HCT116 (cell line): ENCODE measurements at regions not wholly inside any gene's neighbourhood (a gene's known extent, or its start where the extent isn't known, plus 50 kb on each side); places are given as distances from the start of the nearest gene placed in this dataset.

Experiments
- ATAC-seq: fragments of 200-7000 bp; cut with Tn5 transposase; 2 replicates; pipeline ENCODE4 v1.9.1; 2020; ENCODE audit warnings: mild to moderate bottlenecking, moderate library complexity
- BruUV-seq: library from RNA; stranded (reverse); fragments of 400-500 nt; replicated peaks from 2 replicates; lab custom pipeline; 2021; lab: Mats Ljungman, UMichigan
- CTCF ChIA-PET: fragments of 300-600 bp; sonication (Branson Sonifier 250); formaldehyde crosslinking; loops from one replicate; lab custom pipeline; 2021; ENCODE audit warnings: antibody characterized with exemption; lab: Charles Lee
- POLR2A ChIA-PET: fragments of 300-600, 350-600 bp; sonication (Branson Sonifier 250); formaldehyde crosslinking; loops from one replicate; lab custom pipeline; 2021; ENCODE audit warnings: antibody characterized with exemption; lab: Charles Lee
- RAD21 ChIA-PET, 2 experiments: fragments of 300-600 bp; sonication (Branson Sonifier 250); formaldehyde crosslinking; loops; one replicate each; lab custom pipeline; 2023; ENCODE audit warnings: low total read pairs in 2 of 2; ENCODE audit not compliant: uncharacterized antibody in 2 of 2, unreplicated experiment in 2 of 2, low non-redundant PET in 1 of 2; lab: Charles Lee
- DNase-seq: peaks from one replicate; pipeline ENCODE4 v3.0.0-alpha.2; 2010; ENCODE audit warnings: low read depth, low spot score
- H2AFZ ChIP-seq: fragments of 200-600 bp; shearing (Covaris generic), sonication (generic); 2 replicates; pipeline ENCODE4 v1.6.1; 2017; ENCODE audit warnings: low read depth, mixed run types, mixed read lengths, antibody characterized with exemption, low read length; ENCODE audit not compliant: poor library complexity, severe bottlenecking
- H3K27ac ChIP-seq: 2 replicates; pipeline ENCODE4 v1.5.1; 2012; ENCODE audit warnings: low read depth, low read length
- H3K27me3 ChIP-seq: fragments of 200-600 bp; sonication (generic); 2 replicates; pipeline ENCODE4 v1.6.1; 2016; ENCODE audit warnings: mixed run types, low read length, mixed read lengths; ENCODE audit not compliant: insufficient read depth
- H3K36me3 ChIP-seq, 2 experiments: fragments of 200-500 bp in 1 of 2; fragments of 200-600 bp in 1 of 2; sonication (Bioruptor generic) in 1 of 2; sonication (generic) in 1 of 2; 2 replicates each; pipeline versions ENCODE4 v1.5.1 to v1.6.1; 2014 to 2016; ENCODE audit warnings: low read length in 2 of 2, inconsistent platforms in 1 of 2, mixed read lengths in 1 of 2, mixed run types in 1 of 2; ENCODE audit not compliant: insufficient read depth in 2 of 2, control insufficient read depth in 1 of 2
- H3K4me1 ChIP-seq, 2 experiments: fragments of 200-600 bp in 1 of 2; sonication (generic) in 1 of 2; 2 replicates each; pipeline versions ENCODE4 v1.5.1 to v1.6.1; 2012 to 2017; ENCODE audit warnings: low read length in 2 of 2, inconsistent platforms in 1 of 2, mild to moderate bottlenecking in 1 of 2, mixed read lengths in 1 of 2, mixed run types in 1 of 2, moderate library complexity in 1 of 2; ENCODE audit not compliant: insufficient read depth in 2 of 2, control insufficient read depth in 1 of 2
- H3K4me2 ChIP-seq: fragments of 200-600 bp; sonication (generic); 2 replicates; pipeline ENCODE4 v1.6.1; 2017; ENCODE audit warnings: mixed run types, low read length, mixed read lengths
- H3K4me3 ChIP-seq, 2 experiments: fragments of 200-600 bp in 1 of 2; sonication (generic) in 1 of 2; replicated peaks in 1 of 2; 2 replicates each; pipeline ENCODE4 v1.5.1; 2011 to 2016; ENCODE audit warnings: low read length in 2 of 2, control low read depth in 1 of 2, low read depth in 1 of 2, mild to moderate bottlenecking in 1 of 2, mixed read lengths in 1 of 2, mixed run types in 1 of 2
- H3K79me2 ChIP-seq: fragments of 200-600 bp; sonication (generic); 2 replicates; pipeline ENCODE4 v1.6.1; 2017; ENCODE audit warnings: mild to moderate bottlenecking, mixed run types, low read length, moderate library complexity, mixed read lengths; ENCODE audit not compliant: insufficient read depth
- H3K9ac ChIP-seq: fragments of 200-600 bp; sonication (generic); 2 replicates; pipeline ENCODE4 v1.6.1; 2016; ENCODE audit warnings: low read length, mixed read lengths
- H3K9me2 ChIP-seq: fragments of 200-600 bp; sonication (generic), shearing (Covaris generic); 2 replicates; pipeline ENCODE4 v1.6.1; 2017; ENCODE audit warnings: mixed run types, mild to moderate bottlenecking, moderate library complexity; ENCODE audit not compliant: insufficient read depth
- H3K9me3 ChIP-seq, 2 experiments: fragments of 200-500 bp in 1 of 2; fragments of 200-600 bp in 1 of 2; sonication (Bioruptor generic) in 1 of 2; sonication (generic) in 1 of 2; 2 replicates each; pipeline ENCODE4 v1.6.1; 2014 to 2017; ENCODE audit warnings: low read length in 2 of 2, mixed read lengths in 2 of 2, inconsistent platforms in 1 of 2, low read depth in 1 of 2, mild to moderate bottlenecking in 1 of 2, mixed run types in 1 of 2, moderate library complexity in 1 of 2; ENCODE audit not compliant: control insufficient read depth in 1 of 2, insufficient read depth in 1 of 2
- H4K20me1 ChIP-seq: fragments of 200-600 bp; sonication (generic), shearing (Covaris generic); 2 replicates; pipeline ENCODE4 v1.6.1; 2017; ENCODE audit warnings: mixed run types, mild to moderate bottlenecking, moderate library complexity; ENCODE audit not compliant: insufficient read depth
- CBX3 ChIP-seq: IDR thresholded peaks from 2 replicates; pipeline ENCODE4 v1.6.1; 2012; ENCODE audit warnings: low read depth
- ELF1 ChIP-seq: IDR thresholded peaks from 2 replicates; pipeline ENCODE4 v1.6.1; 2012; ENCODE audit warnings: low read depth, borderline replicate concordance
- EZH2phosphoT487 ChIP-seq: fragments of 200-600 bp; IDR thresholded peaks from 2 replicates; pipeline ENCODE4 v1.6.1; 2018; ENCODE audit warnings: antibody characterized with exemption, borderline replicate concordance
- POLR2AphosphoS5 ChIP-seq: IDR thresholded peaks from 2 replicates; pipeline ENCODE4 v1.6.1; 2011; ENCODE audit warnings: mild to moderate bottlenecking, low read depth, low read length, moderate library complexity
- RAD21 ChIP-seq: IDR thresholded peaks from 2 replicates; pipeline ENCODE4 v1.6.1; 2012; ENCODE audit warnings: low read depth, mild to moderate bottlenecking
- SIN3A ChIP-seq: IDR thresholded peaks from 2 replicates; pipeline ENCODE4 v1.6.1; 2012; ENCODE audit warnings: low read depth
- SP1 ChIP-seq: IDR thresholded peaks from 2 replicates; pipeline ENCODE4 v1.6.1; 2012; ENCODE audit warnings: low read depth
- ZNF274 ChIP-seq: fragments of 200-500 bp; sonication (Bioruptor generic); IDR thresholded peaks from 2 replicates; pipeline ENCODE4 v1.6.1; 2014; ENCODE audit warnings: mild to moderate bottlenecking, low read depth, low read length, inconsistent platforms
- intact Hi-C: fragments of 100-400 bp; cut with micrococcal nuclease; formaldehyde crosslinking; loops from 2 replicates; pipeline ENCODE4 v1.10.0; 2022
- TF ChIP-seq, protein P1 (sequence below): IDR thresholded peaks from 2 replicates; pipeline ENCODE4 v1.6.1; 2012; ENCODE audit warnings: low read depth
- TF ChIP-seq, protein P2 (sequence below): IDR thresholded peaks from 2 replicates; pipeline ENCODE4 v1.6.1; 2011; ENCODE audit warnings: mild to moderate bottlenecking, low read length, moderate library complexity; ENCODE audit not compliant: insufficient replicate concordance; ENCODE audit errors: extremely low read depth

DNA sequence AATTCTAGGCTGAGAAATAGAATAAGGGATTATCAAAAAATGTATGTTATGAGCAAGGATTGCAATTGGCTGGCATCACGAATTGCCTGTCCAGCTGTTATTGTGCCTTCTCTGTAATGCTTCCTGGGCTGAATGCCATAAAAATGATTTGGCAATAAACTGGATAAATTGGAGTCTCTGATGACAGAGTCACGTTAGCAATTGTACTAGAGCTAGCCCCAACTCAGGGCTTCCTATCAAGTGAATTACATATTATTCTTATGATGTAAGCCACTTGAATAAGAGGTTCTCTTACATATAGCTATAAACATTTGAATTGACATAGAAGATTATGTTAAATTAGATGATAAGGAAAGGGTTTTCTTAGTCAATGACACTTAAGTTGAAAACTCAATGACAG, 607.5 kb upstream of the REG3G start:
- ChIA-PET CTCF (no interaction called here), RAD21 (no interaction called here), POLR2A (no interaction called here)
- BruUV-seq, result no TSS peak
- ATAC-seq (no peak), DNase-seq (no peak)
- no peaks in the 10 kb centered on the region for H4K20me1 ChIP-seq
- no peak overlapping the region for H3K4me3 ChIP-seq
- no peaks in the 10 kb centered on the region for H3K27me3 ChIP-seq
- intact Hi-C loops, result no loop called here
- H3K9me2 ChIP-seq, result no peaks in the 10 kb centered on the region
- H3K27ac ChIP-seq, result no peak overlapping the region
- H3K4me2 ChIP-seq, result no peak overlapping the region
- no peak overlapping the region for H2AFZ ChIP-seq
- no peaks in the 10 kb centered on the region for H3K36me3 ChIP-seq
- no peaks in the 10 kb centered on the region for H3K79me2 ChIP-seq
- no peak overlapping the region for H3K9ac ChIP-seq
- TF ChIP-seq, protein P1, sequence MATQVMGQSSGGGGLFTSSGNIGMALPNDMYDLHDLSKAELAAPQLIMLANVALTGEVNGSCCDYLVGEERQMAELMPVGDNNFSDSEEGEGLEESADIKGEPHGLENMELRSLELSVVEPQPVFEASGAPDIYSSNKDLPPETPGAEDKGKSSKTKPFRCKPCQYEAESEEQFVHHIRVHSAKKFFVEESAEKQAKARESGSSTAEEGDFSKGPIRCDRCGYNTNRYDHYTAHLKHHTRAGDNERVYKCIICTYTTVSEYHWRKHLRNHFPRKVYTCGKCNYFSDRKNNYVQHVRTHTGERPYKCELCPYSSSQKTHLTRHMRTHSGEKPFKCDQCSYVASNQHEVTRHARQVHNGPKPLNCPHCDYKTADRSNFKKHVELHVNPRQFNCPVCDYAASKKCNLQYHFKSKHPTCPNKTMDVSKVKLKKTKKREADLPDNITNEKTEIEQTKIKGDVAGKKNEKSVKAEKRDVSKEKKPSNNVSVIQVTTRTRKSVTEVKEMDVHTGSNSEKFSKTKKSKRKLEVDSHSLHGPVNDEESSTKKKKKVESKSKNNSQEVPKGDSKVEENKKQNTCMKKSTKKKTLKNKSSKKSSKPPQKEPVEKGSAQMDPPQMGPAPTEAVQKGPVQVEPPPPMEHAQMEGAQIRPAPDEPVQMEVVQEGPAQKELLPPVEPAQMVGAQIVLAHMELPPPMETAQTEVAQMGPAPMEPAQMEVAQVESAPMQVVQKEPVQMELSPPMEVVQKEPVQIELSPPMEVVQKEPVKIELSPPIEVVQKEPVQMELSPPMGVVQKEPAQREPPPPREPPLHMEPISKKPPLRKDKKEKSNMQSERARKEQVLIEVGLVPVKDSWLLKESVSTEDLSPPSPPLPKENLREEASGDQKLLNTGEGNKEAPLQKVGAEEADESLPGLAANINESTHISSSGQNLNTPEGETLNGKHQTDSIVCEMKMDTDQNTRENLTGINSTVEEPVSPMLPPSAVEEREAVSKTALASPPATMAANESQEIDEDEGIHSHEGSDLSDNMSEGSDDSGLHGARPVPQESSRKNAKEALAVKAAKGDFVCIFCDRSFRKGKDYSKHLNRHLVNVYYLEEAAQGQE, result no peak
- no peak for TF ChIP-seq CBX3
- TF ChIP-seq EZH2phosphoT487, result no peak
- no peak for TF ChIP-seq ELF1
- no peak for TF ChIP-seq SP1
- TF ChIP-seq, protein P2, sequence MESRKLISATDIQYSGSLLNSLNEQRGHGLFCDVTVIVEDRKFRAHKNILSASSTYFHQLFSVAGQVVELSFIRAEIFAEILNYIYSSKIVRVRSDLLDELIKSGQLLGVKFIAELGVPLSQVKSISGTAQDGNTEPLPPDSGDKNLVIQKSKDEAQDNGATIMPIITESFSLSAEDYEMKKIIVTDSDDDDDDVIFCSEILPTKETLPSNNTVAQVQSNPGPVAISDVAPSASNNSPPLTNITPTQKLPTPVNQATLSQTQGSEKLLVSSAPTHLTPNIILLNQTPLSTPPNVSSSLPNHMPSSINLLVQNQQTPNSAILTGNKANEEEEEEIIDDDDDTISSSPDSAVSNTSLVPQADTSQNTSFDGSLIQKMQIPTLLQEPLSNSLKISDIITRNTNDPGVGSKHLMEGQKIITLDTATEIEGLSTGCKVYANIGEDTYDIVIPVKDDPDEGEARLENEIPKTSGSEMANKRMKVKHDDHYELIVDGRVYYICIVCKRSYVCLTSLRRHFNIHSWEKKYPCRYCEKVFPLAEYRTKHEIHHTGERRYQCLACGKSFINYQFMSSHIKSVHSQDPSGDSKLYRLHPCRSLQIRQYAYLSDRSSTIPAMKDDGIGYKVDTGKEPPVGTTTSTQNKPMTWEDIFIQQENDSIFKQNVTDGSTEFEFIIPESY, result no peak
- no peak for TF ChIP-seq POLR2AphosphoS5
- no peak for TF ChIP-seq SIN3A
- no peak for TF ChIP-seq ZNF274
- TF ChIP-seq RAD21, result no peak
- no peaks in the 10 kb centered on the region for H3K4me1 ChIP-seq
- peaks cover 0 to 27% of the 10 kb centered on the region in 2 experiments; a peak in 2 of 4 replicates for H3K9me3 ChIP-seq
